ENCODE measurements at regions not wholly inside any gene's neighbourhood (a gene's known extent, or its start where the extent isn't known, plus 50 kb on each side); places are given as distances from the start of the nearest gene placed in this dataset.

- TF ChIP-seq CTCF (IDR thresholded peaks at IDR 0.05) (no peak), POLR2A (IDR thresholded peaks at IDR 0.05) (no peak)
Observed at GRCh38 chr5:117463881-117464570, 889.4 kb upstream of the SEMA6A start.
